GM12878 (cell line): ENCODE measurements at regions not wholly inside any gene's neighbourhood (a gene's known extent, or its start where the extent isn't known, plus 50 kb on each side); places are given as distances from the start of the nearest gene placed in this dataset.

ENCODE experiments used
- ATAC-seq: fragments of 200-7000 bp; cut with Tn5 transposase; 3 replicates; pipeline ENCODE4 v1.9.1; 2020; ENCODE audit warnings: mild to moderate bottlenecking, moderate library complexity
- BruUV-seq: library from RNA; stranded (reverse); fragments of 400-500 nt; replicated peaks from 2 replicates; lab custom pipeline; 2021; lab: Mats Ljungman, UMichigan
- CTCF ChIA-PET: fragments of 300-600 bp; sonication (Branson Sonifier 250); formaldehyde crosslinking; extraction: SDS; loops from one replicate; lab custom pipeline; 2021; ENCODE audit warnings: inconsistent platforms; lab: Yijun Ruan, JAX
- POLR2A ChIA-PET: fragments of 350-600 bp; formaldehyde crosslinking; extraction: SDS; loops from one replicate; lab custom pipeline; 2021; ENCODE audit warnings: inconsistent platforms; lab: Charles Lee
- RAD21 ChIA-PET: fragments of 300-600 bp; sonication (Branson Sonifier 250); formaldehyde crosslinking; loops from one replicate; lab custom pipeline; 2023; ENCODE audit warnings: antibody characterized with exemption; ENCODE audit not compliant: unreplicated experiment; lab: Charles Lee
- SMC1A ChIA-PET: fragments of 300-600 bp; sonication (Branson Sonifier 250); formaldehyde crosslinking; loops from one replicate; lab custom pipeline; 2023; ENCODE audit not compliant: unreplicated experiment, uncharacterized antibody; lab: Charles Lee
- DNase-seq: peaks from one replicate; pipeline ENCODE4 v3.0.0-alpha.2; 2011; ENCODE audit warnings: low read depth, low spot score
- FAIRE-seq: peaks from 3 replicates; lab custom pipeline; 2011; peaks lifted over from hg19 to GRCh38; lab: Jason Lieb, UNC
- H2AFZ ChIP-seq: 2 replicates; pipeline ENCODE4 v1.6.0; 2011; ENCODE audit warnings: low read depth, low read length, control low read depth; ENCODE audit not compliant: control insufficient read depth
- H3K27ac ChIP-seq: 2 replicates; pipeline ENCODE4 v1.5.1; 2011; ENCODE audit warnings: control low read depth; ENCODE audit not compliant: control insufficient read depth, insufficient read depth
- H3K27me3 ChIP-seq, 2 experiments: replicated peaks in 1 of 2; 2 replicates each; pipeline versions ENCODE4 v1.6.0 to v1.6.1; 2011; ENCODE audit warnings: low read length in 1 of 2; ENCODE audit not compliant: control insufficient read depth in 2 of 2, insufficient read depth in 2 of 2
- H3K36me3 ChIP-seq, 2 experiments: 2 replicates each; pipeline ENCODE4 v1.5.1; 2011; ENCODE audit warnings: low read length in 1 of 2; ENCODE audit not compliant: control insufficient read depth in 2 of 2, insufficient read depth in 2 of 2
- H3K4me1 ChIP-seq: 2 replicates; pipeline ENCODE4 v1.6.1; 2011; ENCODE audit warnings: mild to moderate bottlenecking, low read length, moderate library complexity, mixed read lengths; ENCODE audit not compliant: control insufficient read depth, insufficient read depth
- H3K4me2 ChIP-seq: 2 replicates; pipeline ENCODE4 v1.6.0; 2011; ENCODE audit warnings: control low read depth; ENCODE audit not compliant: control insufficient read depth, insufficient read depth
- H3K4me3 ChIP-seq: fragments of 200-600 bp; sonication (generic); 2 replicates; pipeline ENCODE4 v1.5.1; 2016
- H3K79me2 ChIP-seq: 2 replicates; pipeline ENCODE4 v1.6.0; 2011; ENCODE audit warnings: low read length; ENCODE audit not compliant: control insufficient read depth, insufficient read depth
- H3K9ac ChIP-seq: 2 replicates; pipeline ENCODE4 v1.8.0; 2011; ENCODE audit warnings: low read length, control low read depth, mixed read lengths; ENCODE audit not compliant: control insufficient read depth, insufficient read depth
- H3K9me3 ChIP-seq: replicated peaks from 3 replicates; pipeline ENCODE4 v1.5.1; 2011; ENCODE audit warnings: mild to moderate bottlenecking, low read length; ENCODE audit not compliant: control insufficient read depth, insufficient read depth
- H4K20me1 ChIP-seq: 2 replicates; pipeline ENCODE4 v1.6.0; 2011; ENCODE audit not compliant: control insufficient read depth, insufficient read depth
- BMI1 ChIP-seq: fragments of 450-650 bp; IDR thresholded peaks from 2 replicates; pipeline ENCODE4 v1.6.1; 2016; ENCODE audit warnings: mild to moderate bottlenecking, moderate library complexity, borderline replicate concordance
- ETV6 ChIP-seq, 2 experiments: fragments of 450-650 bp in 1 of 2; IDR thresholded peaks in 1 of 2; conservative IDR thresholded peaks in 1 of 2; 2 replicates each; pipeline ENCODE4 v1.6.1; 2014; ENCODE audit warnings: antibody characterized with exemption in 1 of 2, borderline replicate concordance in 1 of 2, low read depth in 1 of 2, mild to moderate bottlenecking in 1 of 2, moderate library complexity in 1 of 2
- GABPA ChIP-seq: IDR thresholded peaks from 2 replicates; pipeline ENCODE4 v1.6.1; 2014; ENCODE audit warnings: antibody characterized with exemption, low read depth, mild to moderate bottlenecking, inconsistent platforms
- HDAC2 ChIP-seq: fragments of 200-600 bp; sonication (generic); IDR thresholded peaks from 2 replicates; pipeline ENCODE4 v1.6.1; 2017
- MEF2A ChIP-seq: IDR thresholded peaks from 2 replicates; pipeline ENCODE4 v1.6.1; 2011; ENCODE audit warnings: low read depth, mild to moderate bottlenecking, low read length, moderate library complexity; ENCODE audit not compliant: insufficient read depth
- MTA2 ChIP-seq: fragments of 450-650 bp; IDR thresholded peaks from 2 replicates; pipeline ENCODE4 v1.6.1; 2016; ENCODE audit warnings: low read depth, mild to moderate bottlenecking, moderate library complexity
- NFXL1 ChIP-seq: fragments of 450-650 bp; IDR thresholded peaks from 2 replicates; pipeline ENCODE4 v1.6.1; 2017; ENCODE audit warnings: antibody characterized with exemption, mild to moderate bottlenecking, borderline replicate concordance
- RAD21 ChIP-seq: IDR thresholded peaks from 2 replicates; pipeline ENCODE4 v1.6.1; 2011; ENCODE audit warnings: mild to moderate bottlenecking, low read depth, low read length, moderate library complexity; ENCODE audit not compliant: insufficient read depth
- RFX5 ChIP-seq: IDR thresholded peaks from 2 replicates; pipeline ENCODE4 v1.6.1; 2011; ENCODE audit warnings: low read depth, low read length, improper control_type of control experiment
- TARDBP ChIP-seq: IDR thresholded peaks from 2 replicates; pipeline ENCODE4 v1.6.1; 2016; ENCODE audit warnings: borderline replicate concordance
- ZNF384 ChIP-seq: IDR thresholded peaks from 2 replicates; pipeline ENCODE4 v1.6.1; 2012; ENCODE audit warnings: low read depth, mild to moderate bottlenecking, low read length, improper control_type of control experiment, borderline replicate concordance
- ZSCAN29 ChIP-seq: fragments of 450-650 bp; IDR thresholded peaks from 2 replicates; pipeline ENCODE4 v1.6.1; 2017; ENCODE audit warnings: mild to moderate bottlenecking, moderate library complexity
- WGBS: methylation state at CpG from one replicate; pipeline ENCODE4 v1.1.6; 2016; ENCODE audit warnings: low lambda C conversion rate; ENCODE audit not compliant: insufficient replicate concordance, insufficient coverage; ENCODE audit errors: missing lambda C conversion rate; 5-methylcytosine and 5-hydroxymethylcytosine counted together
- in situ Hi-C: fragments of 300-500 bp; cut with MboI; formaldehyde crosslinking; loops from 9 replicates; pipeline ENCODE4 v1.14.3; 2018; ENCODE audit warnings: mixed read lengths
- intact Hi-C: fragments of 100-400 bp; cut with micrococcal nuclease; formaldehyde crosslinking; loops from one replicate; pipeline ENCODE4 v1.14.2; 2022; ENCODE audit not compliant: unreplicated experiment
- TF ChIP-seq, protein P1 (sequence below): IDR thresholded peaks from 2 replicates; pipeline ENCODE4 v1.6.1; 2012; ENCODE audit warnings: low read depth, low read length, improper control_type of control experiment

DNA sequence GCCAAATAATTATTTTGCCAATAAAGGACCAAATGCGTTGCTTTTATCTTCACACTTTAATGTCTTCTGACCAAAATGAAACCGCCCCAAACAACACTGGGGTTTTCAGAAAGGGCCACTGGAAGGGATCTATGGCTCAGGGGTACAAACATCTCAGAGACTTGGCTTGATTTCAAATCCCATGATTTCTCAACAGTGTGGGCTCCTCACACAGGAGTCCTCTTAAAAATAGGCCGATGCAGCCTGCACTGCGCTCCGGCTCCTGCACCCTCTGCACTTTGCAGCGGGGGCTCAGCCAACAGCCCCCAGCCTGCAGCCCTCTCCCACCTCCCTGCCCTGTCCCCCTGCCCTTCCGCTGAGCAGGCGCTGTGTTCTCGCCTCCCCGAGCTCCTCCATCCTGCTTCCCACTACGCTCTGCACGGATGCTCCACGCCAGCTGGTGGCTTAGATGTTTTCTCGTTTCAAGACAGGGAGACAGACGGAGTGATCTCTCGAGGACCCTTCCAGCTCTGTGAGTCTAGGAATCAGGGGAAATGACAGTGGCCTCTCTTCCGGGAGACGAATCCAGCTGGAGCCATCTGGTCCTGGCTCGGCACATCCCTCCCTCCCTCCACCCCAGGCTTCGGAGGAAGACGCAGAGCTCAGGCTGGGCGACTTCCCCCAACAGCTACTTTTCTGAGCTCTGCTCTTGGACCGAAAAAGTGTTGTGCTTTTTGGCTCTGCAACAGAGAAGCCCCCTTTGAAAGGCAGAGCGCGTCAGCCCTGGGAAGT lies 71.4 kb downstream of the KCNF1 start:
- Histone ChIP-seq H3K4me3 (no peak overlapping the region), H3K79me2 (no peaks in the 10 kb centered on the region), H3K4me1 (no peaks in the 10 kb centered on the region), H3K9me3 (no peaks in the 10 kb centered on the region)
- POLR2A ChIA-PET, result no interaction called here
- DNase-seq, result no peak
- no peak for TF ChIP-seq MEF2A
- no peak for TF ChIP-seq ZSCAN29
- no peak for TF ChIP-seq ETV6 (conservative IDR thresholded peaks at IDR 0.05 in 1 of 2, IDR thresholded peaks at IDR 0.05 in 1 of 2; ENCODE audit: borderline replicate concordance in 1 of 2, low read depth in 1 of 2)
- TF ChIP-seq, protein P1, sequence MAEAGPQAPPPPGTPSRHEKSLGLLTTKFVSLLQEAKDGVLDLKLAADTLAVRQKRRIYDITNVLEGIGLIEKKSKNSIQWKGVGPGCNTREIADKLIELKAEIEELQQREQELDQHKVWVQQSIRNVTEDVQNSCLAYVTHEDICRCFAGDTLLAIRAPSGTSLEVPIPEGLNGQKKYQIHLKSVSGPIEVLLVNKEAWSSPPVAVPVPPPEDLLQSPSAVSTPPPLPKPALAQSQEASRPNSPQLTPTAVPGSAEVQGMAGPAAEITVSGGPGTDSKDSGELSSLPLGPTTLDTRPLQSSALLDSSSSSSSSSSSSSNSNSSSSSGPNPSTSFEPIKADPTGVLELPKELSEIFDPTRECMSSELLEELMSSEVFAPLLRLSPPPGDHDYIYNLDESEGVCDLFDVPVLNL, result no peak
- no peak for TF ChIP-seq RAD21
- TF ChIP-seq GABPA, result no peak
- no peak for TF ChIP-seq RFX5
- TF ChIP-seq NFXL1, result no peak
- no peak for TF ChIP-seq ZNF384
- TF ChIP-seq BMI1, result no peak
- no peak for TF ChIP-seq HDAC2
- TF ChIP-seq TARDBP, result no peak
- no peak for TF ChIP-seq MTA2
- TF ChIP-seq, all 136 proteins: peak for 0
- RAD21 ChIA-PET, result no interaction called here
- no peak overlapping the region for H3K4me2 ChIP-seq
- in situ Hi-C loops, result no loop called here
- intact Hi-C loops, result no loop called here
- CTCF ChIA-PET, result no interaction called here
- H3K27ac ChIP-seq, result no peak overlapping the region
- no peak overlapping the region for H2AFZ ChIP-seq
- H3K27me3 ChIP-seq, result peaks cover 0 to 2% of the 10 kb centered on the region in 2 experiments; a peak in 2 of 4 replicates
- 64% methylated on average over 25 of the region's 25 CpGs for WGBS
- H4K20me1 ChIP-seq, result no peaks in the 10 kb centered on the region
- FAIRE-seq (no peak), ATAC-seq (no peak)
- SMC1A ChIA-PET, result no interaction called here
- no peak overlapping the region for H3K9ac ChIP-seq
- H3K36me3 ChIP-seq, result no peaks in the 10 kb centered on the region
- no TSS peak for BruUV-seq
